ENCODE measurements at regions not wholly inside any gene's neighbourhood (a gene's known extent, or its start where the extent isn't known, plus 50 kb on each side); places are given as distances from the start of the nearest gene placed in this dataset.

DNA sequence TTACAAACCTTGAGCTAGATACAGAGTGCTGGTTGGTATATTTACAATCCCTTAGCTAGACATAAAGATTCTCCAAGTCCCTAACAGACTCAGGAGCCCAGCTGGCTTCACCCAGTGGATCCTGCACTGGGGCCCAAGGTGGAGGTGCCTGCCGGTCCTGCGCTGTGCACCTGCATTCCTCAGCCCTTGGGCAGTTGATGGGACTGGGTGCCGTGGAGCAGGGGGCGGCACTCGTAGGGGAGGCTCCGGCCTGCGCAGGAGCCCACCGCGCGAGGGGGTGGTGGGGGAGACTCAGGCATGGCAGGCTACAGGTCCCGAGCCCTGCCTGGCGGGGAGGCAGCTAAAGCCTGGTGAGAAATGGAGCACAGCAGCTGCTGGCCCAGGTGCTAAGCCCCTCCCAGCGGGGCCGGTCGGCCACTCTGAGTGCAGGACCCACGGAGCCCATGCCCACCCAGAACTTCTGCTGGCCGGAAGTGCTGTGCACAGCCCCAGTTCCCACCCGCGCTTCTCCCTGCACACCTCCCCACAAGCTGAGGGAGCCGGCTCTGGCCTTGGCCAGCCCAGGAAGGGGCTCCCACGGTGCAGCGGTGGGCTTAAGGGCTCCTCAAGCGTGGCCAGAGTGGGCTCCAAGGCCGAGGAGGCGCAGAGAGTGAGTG, 1464.7 kb downstream of the EFNA5 start:
- TF ChIP-seq CTCF (IDR thresholded peaks at IDR 0.05) = no peak
- H3K9me3 ChIP-seq = no peaks in the 10 kb centered on the region
- intact Hi-C loops (cut with DNase I) = no loop called here
- H3K4me3 ChIP-seq = no peak overlapping the region
- H3K4me1 ChIP-seq = no peaks in the 10 kb centered on the region
- no peaks in the 10 kb centered on the region for H3K36me3 ChIP-seq
- DNase-seq (ENCODE audit: low spot score in 2 of 2) = no peak
- H3K27ac ChIP-seq = no peak overlapping the region
- H3K27me3 ChIP-seq = no peaks in the 10 kb centered on the region

DNA sequence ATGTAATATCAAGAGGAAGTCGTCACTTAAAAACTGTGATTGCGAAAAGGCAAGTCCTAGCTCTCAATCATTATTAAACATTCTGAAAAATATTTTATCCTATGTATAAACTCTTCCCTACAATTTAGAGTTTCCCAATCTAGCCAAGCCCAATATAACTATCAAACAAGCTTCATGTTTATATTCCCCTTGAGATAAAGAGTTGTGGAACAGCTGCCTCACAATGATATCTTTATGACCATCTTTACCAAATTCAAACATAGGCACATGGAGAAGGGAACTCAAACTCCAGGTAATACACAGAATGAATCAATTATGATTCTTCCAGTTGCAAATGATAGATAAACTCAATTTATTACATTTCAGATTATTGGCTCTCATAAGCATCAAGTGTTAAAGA, 1468.7 kb downstream of the EFNA5 start:
- no peaks in the 10 kb centered on the region for H3K9me3 ChIP-seq
- no peaks in the 10 kb centered on the region for H3K36me3 ChIP-seq
- no peak for TF ChIP-seq CTCF (IDR thresholded peaks at IDR 0.05)
- no peaks in the 10 kb centered on the region for H3K4me1 ChIP-seq
- H3K4me3 ChIP-seq = no peak overlapping the region
- no peak for DNase-seq (ENCODE audit: low spot score in 2 of 2)
- no peaks in the 10 kb centered on the region for H3K27me3 ChIP-seq
- intact Hi-C loops (cut with DNase I) = no loop called here
- no peak overlapping the region for H3K27ac ChIP-seq

- H3K36me3 ChIP-seq = no peaks in the 10 kb centered on the region
- intact Hi-C loops (cut with DNase I) = no loop called here
- H3K27ac ChIP-seq = no peak overlapping the region
- TF ChIP-seq CTCF (IDR thresholded peaks at IDR 0.05) = no peak
- H3K9me3 ChIP-seq = no peaks in the 10 kb centered on the region
- H3K4me1 ChIP-seq = no peaks in the 10 kb centered on the region
- no peak overlapping the region for H3K4me3 ChIP-seq
- H3K27me3 ChIP-seq = no peaks in the 10 kb centered on the region
- DNase-seq (ENCODE audit: low spot score in 2 of 2) = no peak
Measured at GRCh38 chr5:106200971-106201370, 1469.8 kb downstream of the EFNA5 start.

GRCh38 chr5:106195679-106196474, 1474.9 kb downstream of the EFNA5 start:
- H3K9me3 ChIP-seq = no peaks in the 10 kb centered on the region
- H3K27me3 ChIP-seq = no peaks in the 10 kb centered on the region
- no peak for DNase-seq (ENCODE audit: low spot score in 2 of 2)
- intact Hi-C loops (cut with DNase I) = no loop called here
- no peak for TF ChIP-seq CTCF (IDR thresholded peaks at IDR 0.05)
- H3K4me3 ChIP-seq = no peak overlapping the region
- H3K4me1 ChIP-seq = no peaks in the 10 kb centered on the region
- H3K27ac ChIP-seq = no peak overlapping the region
- no peaks in the 10 kb centered on the region for H3K36me3 ChIP-seq

DNA sequence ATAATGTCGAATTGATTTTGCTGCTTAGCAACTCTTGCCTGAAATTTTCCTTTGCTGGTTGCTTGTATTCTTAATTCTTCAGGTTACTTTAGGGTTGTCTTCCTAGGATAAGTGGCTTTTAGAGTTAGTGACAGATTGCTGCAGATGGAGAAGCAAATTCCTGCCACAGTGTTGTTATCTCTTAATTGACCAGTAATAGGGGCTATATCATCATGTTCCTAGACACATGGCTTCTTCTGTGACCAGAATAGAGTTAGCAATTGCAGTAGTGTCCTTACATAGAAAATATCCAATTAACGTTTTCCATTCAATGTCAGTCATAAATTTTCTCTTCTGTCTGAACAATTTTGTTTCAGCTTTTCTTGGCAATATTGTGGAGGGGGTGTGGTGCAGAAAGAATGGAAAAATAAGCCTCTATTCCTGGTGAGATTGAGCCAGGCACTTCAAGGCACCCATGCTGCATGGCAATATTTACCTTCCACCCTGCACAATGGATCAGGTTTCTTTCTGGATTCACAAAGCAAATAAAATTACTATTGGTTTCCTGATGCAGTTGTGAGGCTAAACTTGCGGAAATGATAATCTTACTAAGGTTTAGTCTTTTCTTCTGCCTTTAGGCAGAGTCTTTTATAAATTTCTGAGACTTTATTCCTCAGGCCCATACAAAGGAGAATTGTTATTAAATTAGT, 1481.5 kb downstream of the EFNA5 start:
- DNase-seq (ENCODE audit: low spot score in 2 of 2) = no peak
- Histone ChIP-seq H3K4me3 (no peak overlapping the region), H3K27me3 (no peaks in the 10 kb centered on the region), H3K4me1 (no peaks in the 10 kb centered on the region), H3K36me3 (no peaks in the 10 kb centered on the region), H3K9me3 (no peaks in the 10 kb centered on the region), H3K27ac (no peak overlapping the region)
- intact Hi-C loops (cut with DNase I) = no loop called here
- no peak for TF ChIP-seq CTCF (IDR thresholded peaks at IDR 0.05)

Data from ascending aorta (tissue), 2 donors.